Activated effector memory CD4-positive, alpha-beta T cell treated with anti-CD3 and anti-CD28 coated beads, Interleukin-2, amount 50 U/mL, for 16 hours (primary cell): ENCODE measurements at regions not wholly inside any gene's neighbourhood (a gene's known extent, or its start where the extent isn't known, plus 50 kb on each side); places are given as distances from the start of the nearest gene placed in this dataset.

Experiments used
- DNase-seq: peaks from one replicate; pipeline ENCODE4 v3.0.0-alpha.2; 2020

GRCh38 chr12:126551869-126552268 is 1486.6 kb downstream of the AACS start:
- DNase-seq = no peak

GRCh38 chr12:126554625-126555024 is 1489.4 kb downstream of the AACS start:
- no peak for DNase-seq

GRCh38 chr12:126557659-126558058 is 1492.4 kb downstream of the AACS start:
- DNase-seq = no peak

- no peak for DNase-seq
These were observed 1493.0 kb downstream of the AACS start for GRCh38 chr12:126558219-126558618.

- DNase-seq = no peak
These were observed 1493.6 kb downstream of the AACS start for GRCh38 chr12:126558810-126559209.

GRCh38 chr12:126567016-126567415 is 1501.8 kb downstream of the AACS start:
- no peak for DNase-seq

- no peak for DNase-seq
These were observed 1504.5 kb downstream of the AACS start for GRCh38 chr12:126569706-126570105.

GRCh38 chr12:126570566-126570965 is 1505.3 kb downstream of the AACS start:
- no peak for DNase-seq

GRCh38 chr12:126572170-126572569 is 1506.9 kb downstream of the AACS start:
- DNase-seq = no peak

GRCh38 chr12:126581655-126582054 is 1516.4 kb downstream of the AACS start:
- DNase-seq = no peak

- no peak for DNase-seq
These were observed 1517.0 kb downstream of the AACS start for GRCh38 chr12:126582231-126582630.

- no peak for DNase-seq
These were observed 1523.5 kb downstream of the AACS start for GRCh38 chr12:126588586-126589249.

GRCh38 chr12:126591533-126591932 is 1526.3 kb downstream of the AACS start:
- DNase-seq = no peak

GRCh38 chr12:126601184-126602170 is 1536.2 kb downstream of the AACS start:
- DNase-seq = no peak

GRCh38 chr12:126602612-126603011 is 1537.4 kb downstream of the AACS start:
- no peak for DNase-seq

- no peak for DNase-seq
These were observed 1541.9 kb downstream of the AACS start for GRCh38 chr12:126607157-126607556.

- no peak for DNase-seq
These were observed 1542.6 kb downstream of the AACS start for GRCh38 chr12:126607867-126608266.

- no peak for DNase-seq
These were observed 1543.5 kb downstream of the AACS start for GRCh38 chr12:126608607-126609175.

GRCh38 chr12:126616441-126616840 is 1551.2 kb downstream of the AACS start:
- DNase-seq = no peak

GRCh38 chr12:126617312-126617711 is 1552.1 kb downstream of the AACS start:
- no peak for DNase-seq

GRCh38 chr12:126627596-126627995 is 1562.4 kb downstream of the AACS start:
- DNase-seq = no peak

GRCh38 chr12:126636821-126637220 is 1571.6 kb downstream of the AACS start:
- DNase-seq = no peak

- DNase-seq = no peak
These were observed 1579.2 kb downstream of the AACS start for GRCh38 chr12:126644236-126645020.
